K562 (cell line): ENCODE measurements at regions not wholly inside any gene's neighbourhood (a gene's known extent, or its start where the extent isn't known, plus 50 kb on each side); places are given as distances from the start of the nearest gene placed in this dataset.

Source experiments
- ATAC-seq: fragments of 200-7000 bp; cut with Tn5 transposase; 3 replicates; pipeline ENCODE4 v1.9.1; 2020; ENCODE audit warnings: moderate library complexity
- BruUV-seq: library from RNA; stranded (reverse); fragments of 400-500 nt; replicated peaks from 2 replicates; lab custom pipeline; 2021; lab: Mats Ljungman, UMichigan
- CTCF ChIA-PET: fragments of 300-600 bp; formaldehyde crosslinking; extraction: SDS; loops from one replicate; lab custom pipeline; 2021; ENCODE audit warnings: low intra/inter-chr PET ratio; lab: Yijun Ruan, JAX
- POLR2A ChIA-PET: fragments of 300-600, 350-650 bp; sonication (Branson Sonifier 250); formaldehyde crosslinking; extraction: SDS; loops from one replicate; lab custom pipeline; 2021; ENCODE audit warnings: antibody characterized with exemption, inconsistent platforms; lab: Yijun Ruan, JAX
- DNase-seq, 4 experiments: peaks; one replicate each; pipeline versions ENCODE4 v3.0.0 to v3.0.0-alpha.2; 2011 to 2018; ENCODE audit warnings: low spot score in 3 of 4, mixed read lengths in 3 of 4; ENCODE audit errors: extremely low read depth in 1 of 4
- FAIRE-seq: peaks from 2 replicates; lab custom pipeline; 2011; peaks lifted over from hg19 to GRCh38; lab: Jason Lieb, UNC
- H2AFZ ChIP-seq: 2 replicates; pipeline ENCODE4 v1.6.0; 2011; ENCODE audit warnings: low read depth, low read length, control low read depth, inconsistent platforms
- H3K27ac ChIP-seq: fragments of 200-600 bp; 3 replicates; pipeline ENCODE4 v1.8.0; 2011; ENCODE audit warnings: low read depth, mild to moderate bottlenecking, control low read depth, inconsistent platforms, low read length, moderate library complexity, mixed read lengths; ENCODE audit errors: extremely low read depth
- H3K27me3 ChIP-seq, 2 experiments: fragments of 300-600 bp in 1 of 2; 2 replicates in 1 of 2; 3 replicates in 1 of 2; pipeline versions ENCODE4 v1.6.0 to v1.8.0; 2011; ENCODE audit warnings: inconsistent platforms in 2 of 2, low read length in 2 of 2, mild to moderate bottlenecking in 1 of 2, mixed read lengths in 1 of 2, moderate library complexity in 1 of 2; ENCODE audit not compliant: control insufficient read depth in 2 of 2, insufficient read depth in 2 of 2
- H3K36me3 ChIP-seq: fragments of 300-600 bp; 3 replicates; pipeline ENCODE4 v1.8.0; 2011; ENCODE audit warnings: mild to moderate bottlenecking, low read length, inconsistent platforms; ENCODE audit not compliant: control insufficient read depth, insufficient read depth
- H3K4me1 ChIP-seq, 2 experiments: fragments of 200-600 bp in 1 of 2; replicated peaks in 1 of 2; 2 replicates in 1 of 2; 3 replicates in 1 of 2; pipeline versions ENCODE4 v1.5.1 to v1.8.0; 2011; ENCODE audit warnings: inconsistent platforms in 2 of 2, low read length in 2 of 2, mild to moderate bottlenecking in 1 of 2, mixed read lengths in 1 of 2, moderate library complexity in 1 of 2; ENCODE audit not compliant: control insufficient read depth in 2 of 2, insufficient read depth in 2 of 2
- H3K4me2 ChIP-seq: 2 replicates; pipeline ENCODE4 v1.6.1; 2011; ENCODE audit warnings: low read length, control low read depth, inconsistent platforms, mixed read lengths; ENCODE audit not compliant: insufficient read depth
- H3K4me3 ChIP-seq: fragments of 200-600 bp; sonication (generic), shearing (Covaris generic); 2 replicates; pipeline ENCODE4 v1.5.1; 2016; ENCODE audit warnings: control low read depth, inconsistent platforms
- H3K79me2 ChIP-seq: fragments of 200-600 bp; 3 replicates; pipeline ENCODE4 v1.8.0; 2011; ENCODE audit warnings: low read length, inconsistent platforms; ENCODE audit not compliant: control insufficient read depth, insufficient read depth
- H3K9ac ChIP-seq, 2 experiments: 2 replicates each; pipeline versions ENCODE4 v1.6.0 to v1.6.1; 2011; ENCODE audit warnings: low read depth in 2 of 2, low read length in 2 of 2, control low read depth in 1 of 2, inconsistent platforms in 1 of 2, mild to moderate bottlenecking in 1 of 2, mixed read lengths in 1 of 2; ENCODE audit not compliant: insufficient read depth in 1 of 2
- H3K9me1 ChIP-seq: one replicate; pipeline ENCODE4 v1.6.0; 2011; ENCODE audit warnings: inconsistent platforms, mild to moderate bottlenecking, low read length, moderate library complexity; ENCODE audit not compliant: control insufficient read depth, insufficient read depth
- H3K9me3 ChIP-seq: replicated peaks from 2 replicates; pipeline ENCODE4 v1.5.1; 2011; ENCODE audit warnings: low read depth, low read length, inconsistent platforms; ENCODE audit not compliant: control insufficient read depth, insufficient read depth
- H4K20me1 ChIP-seq: replicated peaks from 2 replicates; pipeline ENCODE4 v1.6.1; 2011; ENCODE audit warnings: low read length, inconsistent platforms, mixed read lengths; ENCODE audit not compliant: control insufficient read depth, insufficient read depth
- BMI1 ChIP-seq: fragments of 150-350 bp; IDR thresholded peaks from 2 replicates; pipeline ENCODE4 v1.6.1; 2014; ENCODE audit warnings: low read length
- C11orf30 ChIP-seq: fragments of 450-650 bp; IDR thresholded peaks from 2 replicates; pipeline ENCODE4 v1.6.1; 2016; ENCODE audit warnings: low read depth, mild to moderate bottlenecking
- ESRRB ChIP-seq: fragments of 250-450 bp; sonication (Bioruptor Pico); IDR thresholded peaks from 2 replicates; pipeline ENCODE4 v1.5.0; 2020; ENCODE audit warnings: mild to moderate bottlenecking, moderate library complexity, borderline replicate concordance
- ETS2 ChIP-seq: IDR thresholded peaks from 2 replicates; pipeline ENCODE4 v1.6.1; 2016; ENCODE audit warnings: borderline replicate concordance, missing genetic modification characterization, mild to moderate bottlenecking, moderate library complexity, missing compliant biosample characterization; ENCODE audit not compliant: poor library complexity, severe bottlenecking
- ETV1 ChIP-seq: fragments of 450-650 bp; conservative IDR thresholded peaks from 2 replicates; pipeline ENCODE4 v1.6.1; 2016; ENCODE audit warnings: missing genetic modification characterization, control low read depth, low read depth, missing compliant biosample characterization
- FOSL1 ChIP-seq: fragments of 200-800 bp; sonication (Bioruptor generic); conservative IDR thresholded peaks from 2 replicates; pipeline ENCODE4 v1.6.1; 2016; ENCODE audit warnings: missing genetic modification characterization, missing compliant biosample characterization
- FUS ChIP-seq: fragments of 200-400 bp; formaldehyde crosslinking; optimal IDR thresholded peaks from 2 replicates; pipeline ENCODE3; 2017; ENCODE audit warnings: low read depth, low read length
- GTF2F1 ChIP-seq: IDR thresholded peaks from 2 replicates; pipeline ENCODE4 v1.6.1; 2011; ENCODE audit warnings: low read depth, low read length, improper control_type of control experiment
- HCFC1 ChIP-seq: IDR thresholded peaks from 2 replicates; pipeline ENCODE4 v1.6.1; 2012; ENCODE audit warnings: low read depth, low read length, improper control_type of control experiment
- HNRNPL ChIP-seq: fragments of 200-400 bp; formaldehyde crosslinking; IDR thresholded peaks from 2 replicates; pipeline ENCODE4 v1.6.1; 2017; ENCODE audit warnings: low read depth, mild to moderate bottlenecking, low read length
- ILF3 ChIP-seq: fragments of 450-650 bp; IDR thresholded peaks from 2 replicates; pipeline ENCODE4 v1.6.1; 2018; ENCODE audit warnings: antibody characterized with exemption, mild to moderate bottlenecking, moderate library complexity, borderline replicate concordance
- IRF9 ChIP-seq: fragments of 450-650 bp; IDR thresholded peaks from 2 replicates; pipeline ENCODE4 v1.6.1; 2016; ENCODE audit warnings: missing biosample characterization, missing genetic modification characterization
- KAT7 ChIP-seq: sonication (generic); formaldehyde crosslinking; IDR thresholded peaks from 2 replicates; pipeline ENCODE4 v1.8.0; 2022; ENCODE audit warnings: missing genetic modification reagents, mild to moderate bottlenecking, borderline replicate concordance
- LEF1 ChIP-seq: fragments of 450-650 bp; IDR thresholded peaks from 2 replicates; pipeline ENCODE4 v1.6.1; 2016; ENCODE audit warnings: mild to moderate bottlenecking
- MAFG ChIP-seq: fragments of 450-650 bp; conservative IDR thresholded peaks from 2 replicates; pipeline ENCODE4 v1.6.1; 2016; ENCODE audit warnings: missing genetic modification characterization, missing compliant biosample characterization
- MTA3 ChIP-seq: fragments of 450-650 bp; formaldehyde crosslinking; IDR thresholded peaks from 2 replicates; pipeline ENCODE4 v1.6.1; 2017; ENCODE audit warnings: mild to moderate bottlenecking, borderline replicate concordance
- PURB ChIP-seq: sonication (generic); formaldehyde crosslinking; IDR thresholded peaks from 2 replicates; pipeline ENCODE4 v1.9.0; 2021; ENCODE audit warnings: low read depth, mild to moderate bottlenecking, missing genetic modification reagents
- SRSF9 ChIP-seq: fragments of 200-400 bp; formaldehyde crosslinking; IDR thresholded peaks from 2 replicates; pipeline ENCODE4 v1.6.1; 2017; ENCODE audit warnings: low read depth, low read length, borderline replicate concordance
- ZBTB12 ChIP-seq: fragments of 250-450 bp; sonication (Bioruptor Pico); IDR thresholded peaks from 2 replicates; pipeline ENCODE4 v1.4.0; 2020
- ZNF140 ChIP-seq: fragments of 250-450 bp; sonication (Bioruptor Pico); IDR thresholded peaks from 2 replicates; pipeline ENCODE4 v1.8.0; 2021; ENCODE audit warnings: moderate library complexity, mild to moderate bottlenecking, inconsistent platforms
- ZNF316 ChIP-seq: fragments of 450-650 bp; IDR thresholded peaks from 2 replicates; pipeline ENCODE4 v1.6.1; 2016
- ZNF785 ChIP-seq: fragments of 250-450 bp; sonication (Bioruptor Pico); IDR thresholded peaks from 2 replicates; pipeline ENCODE4 v1.4.0; 2020; ENCODE audit warnings: mild to moderate bottlenecking
- whole genome bisulfite sequencing: fragments of 100-300 bp; shearing (Covaris generic); methylation state at CpG from one replicate; pipeline ENCODE4 v1.1.6; 2016; ENCODE audit warnings: low coverage, mixed read lengths; ENCODE audit not compliant: insufficient coverage; ENCODE audit errors: missing lambda C conversion rate; 5-methylcytosine and 5-hydroxymethylcytosine counted together
- in situ Hi-C: fragments of 300-500 bp; cut with MboI; formaldehyde crosslinking; loops from 4 replicates; pipeline ENCODE4 v1.15.0; 2018; ENCODE audit warnings: inconsistent platforms, mixed read lengths
- intact Hi-C: fragments of 100-400 bp; cut with micrococcal nuclease; formaldehyde crosslinking; loops from 2 replicates; pipeline ENCODE4 v1.14.2; 2022
- TF ChIP-seq, protein P1 (sequence below): sonication (generic); formaldehyde crosslinking; IDR thresholded peaks from 2 replicates; pipeline ENCODE4 v1.8.0; 2022; ENCODE audit warnings: mild to moderate bottlenecking, missing genetic modification reagents

DNA sequence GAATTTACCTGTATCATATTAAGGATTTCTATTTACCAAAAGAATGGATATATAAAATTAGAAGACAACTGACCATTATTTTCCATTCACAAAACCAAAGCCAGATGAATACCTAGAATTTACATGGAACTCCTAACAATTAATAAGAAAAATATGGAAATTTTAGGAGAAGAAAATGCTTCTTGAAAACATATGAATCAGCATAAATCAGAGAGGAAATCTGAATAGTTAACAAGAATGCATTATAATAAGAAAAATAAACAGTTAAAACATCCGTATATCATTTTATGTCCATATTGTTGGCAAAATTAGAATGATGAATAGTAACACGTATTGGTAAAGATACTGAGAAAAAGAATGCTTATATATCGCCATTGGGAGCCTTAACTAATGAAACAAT lies 505.5 kb downstream of the NEBL start:
- BruUV-seq, result no TSS peak
- ChIA-PET CTCF (no interaction called here), POLR2A (no interaction called here)
- TF ChIP-seq, protein P1, sequence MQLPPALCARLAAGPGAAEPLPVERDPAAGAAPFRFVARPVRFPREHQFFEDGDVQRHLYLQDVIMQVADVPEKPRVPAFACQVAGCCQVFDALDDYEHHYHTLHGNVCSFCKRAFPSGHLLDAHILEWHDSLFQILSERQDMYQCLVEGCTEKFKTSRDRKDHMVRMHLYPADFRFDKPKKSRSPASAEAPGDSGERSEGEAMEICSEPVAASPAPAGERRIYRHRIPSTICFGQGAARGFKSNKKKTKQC (CRISPR knock-in tag), result no peak
- TF ChIP-seq HCFC1, result no peak
- no peak for TF ChIP-seq FUS
- no peak for TF ChIP-seq GTF2F1
- no peak for TF ChIP-seq ZBTB12 (CRISPR knock-in tag)
- no peak for TF ChIP-seq ETV1 (tag)
- no peak for TF ChIP-seq ZNF140 (CRISPR knock-in tag)
- TF ChIP-seq SRSF9, result no peak
- TF ChIP-seq KAT7 (CRISPR knock-in tag), result no peak
- TF ChIP-seq ZNF316, result peak; percentile 65
- no peak for TF ChIP-seq PURB (CRISPR knock-in tag)
- TF ChIP-seq ETS2 (tag), result no peak
- no peak for TF ChIP-seq ZNF785 (CRISPR knock-in tag)
- TF ChIP-seq ILF3, result no peak
- no peak for TF ChIP-seq IRF9 (tag)
- TF ChIP-seq FOSL1, result no peak
- no peak for TF ChIP-seq MTA3
- peak; percentile 17; the same call in 1 of the 2 replicates for TF ChIP-seq C11orf30
- no peak for TF ChIP-seq BMI1
- TF ChIP-seq HNRNPL, result no peak
- 0 out of 2 replicates have a peak, but pooled peaks have one; percentile 17 for TF ChIP-seq MAFG (tag)
- no peak for TF ChIP-seq LEF1
- TF ChIP-seq ESRRB (CRISPR knock-in tag), result no peak
- Histone ChIP-seq H3K4me2 (no peak overlapping the region), H3K27ac (no peak overlapping the region), H3K4me1 (no peaks in the 10 kb centered on the region), H3K79me2 (no peaks in the 10 kb centered on the region), H3K9me3 (no peaks in the 10 kb centered on the region), H3K9me1 (no peaks in the 10 kb centered on the region), H3K4me3 (no peak overlapping the region), H3K27me3 (no peaks in the 10 kb centered on the region), H3K36me3 (no peaks in the 10 kb centered on the region), H2AFZ (no peak overlapping the region), H3K9ac (no peak overlapping the region), H4K20me1 (no peaks in the 10 kb centered on the region)
- in situ Hi-C loops (no loop called here), intact Hi-C loops (no loop called here)
- no peak for DNase-seq
- WGBS, result 0% methylated on average over 3 of the region's 3 CpGs
- no peak for FAIRE-seq
- ATAC-seq, result no peak
